NCI-H1694 (cell line): ENCODE measurements at regions not wholly inside any gene's neighbourhood (a gene's known extent, or its start where the extent isn't known, plus 50 kb on each side); places are given as distances from the start of the nearest gene placed in this dataset.

Experiments
- DNase-seq: peaks from one replicate; lab custom pipeline; 2025; lab: John Stamatoyannopoulos, UW

- DNase-seq = no peak
Measured at GRCh38 chr4:151606061-151606460, 154.7 kb downstream of the GATB start.

GRCh38 chr4:151610229-151610628, 150.6 kb downstream of the GATB start:
- DNase-seq = no peak

- no peak for DNase-seq
Measured at GRCh38 chr4:151611960-151612359, 148.8 kb downstream of the GATB start.

GRCh38 chr4:151613290-151613689, 147.5 kb downstream of the GATB start:
- no peak for DNase-seq

GRCh38 chr4:151614561-151614960, 146.2 kb downstream of the GATB start:
- no peak for DNase-seq

GRCh38 chr4:151618858-151619257, 141.9 kb downstream of the GATB start:
- DNase-seq = no peak

- no peak for DNase-seq
Measured at GRCh38 chr4:151620066-151620465, 140.7 kb downstream of the GATB start.
